ENCODE measurements at regions not wholly inside any gene's neighbourhood (a gene's known extent, or its start where the extent isn't known, plus 50 kb on each side); places are given as distances from the start of the nearest gene placed in this dataset.
A peak's percentile ranks its signal among the peaks of the same experiment; 100 is the strongest.
"Not testable (repeated sequence)": the region's sequence is repeated elsewhere in the genome, so short reads cannot be mapped to it uniquely, and the experiment has no call there.

DNA sequence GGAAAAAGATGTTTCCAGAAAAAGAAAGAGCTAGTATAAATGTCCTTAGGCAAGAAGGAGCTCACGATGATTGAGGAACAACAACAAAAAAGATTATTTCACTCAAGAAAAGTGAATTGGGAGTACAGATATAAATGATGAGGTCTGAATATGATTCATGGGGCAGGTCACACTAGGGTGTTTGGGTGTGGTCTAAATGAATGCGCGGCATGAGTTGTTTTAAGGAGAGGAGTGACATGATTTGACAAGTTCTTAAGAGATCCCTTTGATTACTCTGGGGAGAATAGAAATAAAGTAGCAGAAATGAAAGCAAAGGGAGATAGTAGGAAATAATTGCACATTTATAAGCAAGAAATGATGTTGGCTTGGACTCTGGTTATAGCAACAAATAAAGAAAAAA, 59.3 kb downstream of the NUTM2D start:
- H3K27ac ChIP-seq; H3K27me3 ChIP-seq (replicated peaks); in situ Hi-C loops (cut with HindIII; ENCODE audit: low pct_ligation_motif_present, low sequenced_read_pairs); DNase-seq; H3K36me3 ChIP-seq (replicated peaks); H3K4me3 ChIP-seq (ENCODE audit: low read depth, low read length): not testable (repeated sequence)

DNA sequence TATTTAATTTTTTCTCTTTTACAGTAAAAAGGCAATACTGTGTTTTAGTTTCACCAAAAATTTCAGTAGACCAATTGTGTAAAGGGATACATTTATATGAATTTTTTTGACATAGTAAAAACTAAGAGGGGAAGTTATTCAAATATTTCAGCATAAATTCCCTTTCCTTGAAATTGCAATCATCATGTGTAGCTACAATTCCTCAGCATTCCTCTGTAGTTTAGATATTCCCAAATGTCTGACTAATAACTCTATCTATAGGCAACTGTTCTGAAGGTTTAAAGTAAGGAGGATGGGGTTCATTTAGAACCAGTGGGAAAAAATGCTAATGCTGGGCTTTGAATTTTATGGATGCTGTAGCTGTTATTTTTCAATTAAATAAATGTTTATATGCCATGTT, 65.1 kb downstream of the NUTM2D start:
- DNase-seq; H3K27ac ChIP-seq; H3K36me3 ChIP-seq (replicated peaks); H3K27me3 ChIP-seq (replicated peaks); H3K4me3 ChIP-seq (ENCODE audit: low read depth, low read length); in situ Hi-C loops (cut with HindIII; ENCODE audit: low pct_ligation_motif_present, low sequenced_read_pairs): not testable (repeated sequence)

DNA sequence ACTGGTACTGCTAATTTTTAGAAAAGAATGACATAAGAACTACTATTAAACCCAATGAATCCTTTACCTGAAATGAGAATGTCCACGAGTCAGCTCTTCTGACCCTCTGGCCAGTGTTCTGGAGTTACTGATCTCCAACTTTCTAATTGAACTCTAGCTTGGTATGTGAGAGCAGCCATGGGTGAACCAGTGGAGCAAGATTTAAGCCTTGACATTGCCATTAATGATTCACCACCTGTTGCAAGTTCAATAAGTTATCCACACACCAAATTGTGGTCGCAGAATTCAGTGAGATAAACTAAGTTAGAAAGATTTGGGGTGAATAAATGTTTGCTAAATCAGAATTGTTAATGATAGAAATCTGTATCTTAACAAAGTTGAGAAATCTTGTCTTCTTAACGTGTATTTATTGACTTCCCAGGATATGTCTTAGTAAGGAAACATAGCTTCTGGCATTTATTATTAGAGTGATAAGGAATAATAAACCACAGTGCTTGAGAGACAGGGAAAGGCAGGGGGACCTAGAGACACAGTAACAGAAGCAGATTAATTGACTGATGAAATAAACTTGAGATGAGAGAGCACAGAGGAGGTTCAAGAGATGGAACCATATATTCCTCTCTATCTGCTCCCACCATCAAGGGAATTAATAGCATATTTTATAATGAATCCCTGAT, 67.3 kb downstream of the NUTM2D start:
- H3K4me3 ChIP-seq (ENCODE audit: low read depth, low read length); H3K36me3 ChIP-seq (replicated peaks); H3K27me3 ChIP-seq (replicated peaks); H3K27ac ChIP-seq; DNase-seq; in situ Hi-C loops (cut with HindIII; ENCODE audit: low pct_ligation_motif_present, low sequenced_read_pairs): not testable (repeated sequence)

DNA sequence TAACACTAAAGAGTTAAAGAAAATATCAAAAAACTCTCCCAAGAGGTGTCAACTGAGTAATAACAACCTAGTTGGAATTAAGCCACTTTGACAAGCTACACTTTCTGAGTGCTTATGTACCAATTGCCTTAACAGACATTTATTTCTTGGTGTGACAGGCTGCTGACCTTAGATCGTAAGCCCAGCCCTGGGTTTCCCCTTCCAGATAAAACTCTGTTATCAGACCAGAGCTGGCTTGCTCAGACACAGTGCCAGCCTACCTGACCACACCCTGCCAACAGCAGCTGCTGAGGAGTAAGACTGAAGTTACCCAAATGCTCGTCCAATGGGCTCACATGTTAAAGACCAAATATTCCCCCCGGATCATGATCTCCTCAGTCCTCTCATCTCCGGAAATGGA, 70.9 kb upstream of the MINPP1 start:
- H3K4me3 ChIP-seq (ENCODE audit: low read depth, low read length); in situ Hi-C loops (cut with HindIII; ENCODE audit: low pct_ligation_motif_present, low sequenced_read_pairs); DNase-seq; H3K27me3 ChIP-seq (replicated peaks); H3K27ac ChIP-seq; H3K36me3 ChIP-seq (replicated peaks): not testable (repeated sequence)

DNA sequence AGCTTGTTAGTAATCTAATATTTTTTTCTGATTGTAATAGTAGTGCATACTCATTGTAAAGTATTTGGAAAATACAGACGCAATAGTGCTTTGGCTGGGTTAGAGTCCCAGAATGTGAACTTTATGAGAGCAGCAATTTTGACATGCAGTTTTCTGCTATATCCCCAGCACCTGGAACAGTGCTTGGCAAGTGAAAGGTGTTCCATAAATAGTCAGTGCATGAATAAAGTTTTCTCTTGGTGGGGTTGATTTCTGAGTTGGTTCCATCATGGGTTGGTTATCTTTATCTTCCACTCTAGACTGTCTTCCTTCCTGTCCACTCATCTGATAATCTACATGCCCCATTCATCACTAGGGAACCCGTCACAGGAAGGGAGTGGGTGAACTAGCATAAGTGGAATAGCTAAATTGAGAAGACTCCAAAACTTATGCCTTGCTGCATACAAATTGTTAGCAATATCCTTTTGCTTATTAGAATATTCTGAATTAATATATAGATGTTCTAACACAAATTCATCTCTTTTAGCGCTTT, 69.3 kb upstream of the MINPP1 start:
- in situ Hi-C loops (cut with HindIII; ENCODE audit: low pct_ligation_motif_present, low sequenced_read_pairs); H3K27ac ChIP-seq; H3K36me3 ChIP-seq (replicated peaks); H3K27me3 ChIP-seq (replicated peaks); H3K4me3 ChIP-seq (ENCODE audit: low read depth, low read length); DNase-seq: not testable (repeated sequence)

DNA sequence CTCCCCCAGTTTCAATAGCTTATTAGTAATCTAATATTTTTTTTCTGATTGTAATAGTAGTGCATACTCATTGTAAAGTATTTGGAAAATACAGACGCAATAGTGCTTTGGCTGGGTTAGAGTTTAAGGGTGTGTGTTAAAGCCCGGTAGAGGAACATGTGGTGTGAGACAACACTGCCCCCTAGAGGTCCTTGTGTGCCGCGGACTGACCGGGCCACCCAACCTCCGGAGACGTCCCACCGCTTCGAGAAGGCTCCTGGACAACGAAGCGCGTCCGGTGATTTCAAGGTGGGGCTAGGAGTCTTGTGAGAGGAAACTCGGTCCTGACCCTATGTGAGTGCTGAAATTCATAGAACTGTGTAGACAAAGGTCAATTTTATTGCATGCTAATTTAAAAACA, 68.6 kb upstream of the MINPP1 start:
- H3K36me3 ChIP-seq (replicated peaks); H3K4me3 ChIP-seq (ENCODE audit: low read depth, low read length); H3K27ac ChIP-seq; H3K27me3 ChIP-seq (replicated peaks); in situ Hi-C loops (cut with HindIII; ENCODE audit: low pct_ligation_motif_present, low sequenced_read_pairs): not testable (repeated sequence)
- peak; percentile 11 for DNase-seq

DNA sequence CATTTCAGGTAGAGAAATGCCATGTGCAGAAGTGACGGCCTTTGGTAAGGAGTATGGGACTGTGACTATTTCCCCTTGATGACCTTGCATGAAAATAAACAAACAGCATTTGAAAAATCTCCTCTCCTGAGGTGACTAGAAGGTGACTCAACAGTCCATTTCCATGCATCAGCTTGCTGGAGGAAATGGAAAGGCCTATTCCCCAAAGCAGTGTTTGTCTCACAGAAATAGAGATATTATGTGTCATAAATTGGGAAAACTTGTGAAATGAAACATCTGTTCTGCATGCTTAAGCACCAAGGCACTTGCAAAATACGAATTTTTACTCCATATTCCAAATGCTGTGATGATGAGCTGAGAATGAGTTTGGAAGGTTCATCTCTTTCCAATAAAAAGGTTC, 67.2 kb upstream of the MINPP1 start:
- in situ Hi-C loops (cut with HindIII; ENCODE audit: low pct_ligation_motif_present, low sequenced_read_pairs) = not testable (repeated sequence)

More for the DNA sequence above, 67.2 kb upstream of the MINPP1 start:
- not testable (repeated sequence) for H3K4me3 ChIP-seq (ENCODE audit: low read depth, low read length); H3K36me3 ChIP-seq (replicated peaks); H3K27me3 ChIP-seq (replicated peaks); H3K27ac ChIP-seq
- peak; percentile 6 for DNase-seq

All from brain microvascular endothelial cell (primary cell).